ENCODE measurements at regions not wholly inside any gene's neighbourhood (a gene's known extent, or its start where the extent isn't known, plus 50 kb on each side); places are given as distances from the start of the nearest gene placed in this dataset.

GRCh38 chr6:106005954-106006353 is 80.2 kb upstream of the PRDM1 start:
- Mint-ChIP-seq H3K4me1 (peaks cover 37% of the 10 kb centered on the region), H3K27ac (no peak overlapping the region), H3K9me3 (no peaks in the 10 kb centered on the region), H3K4me3 (no peak overlapping the region), H3K36me3 (ENCODE audit: low read depth) (no peaks in the 10 kb centered on the region), H3K27me3 (ENCODE audit: insufficient read depth, low read depth, poor library complexity) (peaks cover 10% of the 10 kb centered on the region)
- H3K27me3 ChIP-seq (ENCODE audit: insufficient read depth) = peaks cover 48% of the 10 kb centered on the region
- no peaks in the 10 kb centered on the region for H3K36me3 ChIP-seq (ENCODE audit: insufficient read depth)
- H3K4me1 ChIP-seq (ENCODE audit: insufficient read depth) = peaks cover 43% of the 10 kb centered on the region
- no peak overlapping the region for H3K4me2 ChIP-seq
- H4K20me1 ChIP-seq (replicated peaks; ENCODE audit: insufficient read depth) = no peaks in the 10 kb centered on the region
- H3K79me2 ChIP-seq (replicated peaks; ENCODE audit: insufficient read depth) = no peaks in the 10 kb centered on the region
- no peak overlapping the region for H2AFZ ChIP-seq
- no peak for DNase-seq (ENCODE audit: low spot score)
- H3F3A ChIP-seq (replicated peaks; ENCODE audit: low read depth) = no peaks in the 10 kb centered on the region
- no peak for TF ChIP-seq ZNF114 (CRISPR knock-in tag; IDR thresholded peaks at IDR 0.05)
- peaks cover 6% of the 10 kb centered on the region; the same call in 1 of the 2 replicates for H3K9me2 ChIP-seq (ENCODE audit: insufficient read depth)
- H3K4me3 ChIP-seq = no peak overlapping the region
- no peak for ATAC-seq
- H3K27ac ChIP-seq (ENCODE audit: low read depth) = no peak overlapping the region

- no peaks in the 10 kb centered on the region for H3K36me3 ChIP-seq (ENCODE audit: insufficient read depth)
- H3K4me3 ChIP-seq = no peak overlapping the region
- DNase-seq (ENCODE audit: low spot score) = peak; percentile 46
- H2AFZ ChIP-seq = no peak overlapping the region
- peaks cover 54% of the 10 kb centered on the region for H3K27me3 ChIP-seq (ENCODE audit: insufficient read depth)
- Mint-ChIP-seq H3K9me3 (no peaks in the 10 kb centered on the region), H3K36me3 (ENCODE audit: low read depth) (no peaks in the 10 kb centered on the region), H3K27me3 (ENCODE audit: insufficient read depth, low read depth, poor library complexity) (peaks cover 10% of the 10 kb centered on the region), H3K4me3 (no peak overlapping the region), H3K27ac (no peak overlapping the region), H3K4me1 (peaks cover 37% of the 10 kb centered on the region)
- no peak overlapping the region for H3K27ac ChIP-seq (ENCODE audit: low read depth)
- H3K9me2 ChIP-seq (ENCODE audit: insufficient read depth) = peaks cover 6% of the 10 kb centered on the region; the same call in 1 of the 2 replicates
- peak; percentile 74 for ATAC-seq
- H3K79me2 ChIP-seq (replicated peaks; ENCODE audit: insufficient read depth) = no peaks in the 10 kb centered on the region
- H3F3A ChIP-seq (replicated peaks; ENCODE audit: low read depth) = no peaks in the 10 kb centered on the region
- H3K4me1 ChIP-seq (ENCODE audit: insufficient read depth) = peaks cover 43% of the 10 kb centered on the region
- no peak for TF ChIP-seq CREB1 (CRISPR knock-in tag; IDR thresholded peaks at IDR 0.05; ENCODE audit: low read depth)
- TF ChIP-seq ZNF114 (CRISPR knock-in tag; IDR thresholded peaks at IDR 0.05) = no peak
- TF ChIP-seq NANOG (IDR thresholded peaks at IDR 0.05; ENCODE audit: borderline replicate concordance) = peak; percentile 27; the same call in 1 of the 2 replicates
- no peak for TF ChIP-seq JUNB (IDR thresholded peaks at IDR 0.05; ENCODE audit: unreplicated experiment)
- no peak for TF ChIP-seq ZNF331 (CRISPR knock-in tag; IDR thresholded peaks at IDR 0.05; ENCODE audit: low read depth)
- H4K20me1 ChIP-seq (replicated peaks; ENCODE audit: insufficient read depth) = no peaks in the 10 kb centered on the region
- H3K4me2 ChIP-seq = 0 out of 2 replicates have a peak overlapping the region, but pooled peaks have one; percentile 4
These were observed 81.1 kb upstream of the PRDM1 start for GRCh38 chr6:106005013-106005412.

DNA sequence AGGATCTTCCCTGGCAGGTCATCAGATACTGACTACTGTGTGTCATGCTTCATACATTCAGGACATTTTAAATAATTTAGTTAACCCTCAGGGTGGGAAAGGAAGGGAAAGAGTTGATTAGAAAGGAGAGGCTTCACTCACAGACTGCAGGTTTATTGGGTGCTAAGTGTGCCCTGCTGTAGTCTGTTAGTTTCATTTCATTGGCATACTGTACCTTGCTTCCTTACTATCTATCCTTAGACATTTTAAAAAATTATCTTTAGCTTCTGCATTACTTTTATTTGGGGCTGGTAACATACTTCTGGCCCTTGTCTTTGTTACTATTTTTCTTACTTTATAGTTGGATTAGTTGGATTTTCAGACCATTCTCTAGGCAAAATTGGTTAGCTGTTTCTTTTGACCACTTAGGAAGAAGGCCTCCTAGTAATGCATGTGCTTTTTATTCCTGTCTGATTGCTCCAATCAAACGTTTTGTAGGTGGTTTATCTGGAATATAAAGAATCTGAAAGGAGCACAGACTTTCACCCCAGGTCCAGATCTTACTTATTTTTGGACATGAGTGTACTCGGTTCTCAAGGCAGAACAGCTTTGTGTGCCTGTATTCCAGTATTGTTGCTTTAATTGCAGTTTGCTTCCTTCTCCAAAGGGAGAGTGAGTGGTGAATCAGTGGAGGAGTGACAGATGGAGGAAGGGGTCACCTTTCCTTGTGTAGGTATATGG is 82.7 kb upstream of the PRDM1 start:
- H3K27me3 ChIP-seq (ENCODE audit: insufficient read depth) = peaks cover 67% of the 10 kb centered on the region
- no peak for DNase-seq (ENCODE audit: low spot score)
- no peaks in the 10 kb centered on the region for H3K36me3 Mint-ChIP-seq (ENCODE audit: low read depth)
- H3K27ac Mint-ChIP-seq = no peak overlapping the region
- ATAC-seq = no peak
- H3K27me3 Mint-ChIP-seq (ENCODE audit: insufficient read depth, low read depth, poor library complexity) = peaks cover 10% of the 10 kb centered on the region
- no peak overlapping the region for H2AFZ ChIP-seq
- no peak overlapping the region for H3K27ac ChIP-seq (ENCODE audit: low read depth)
- peaks cover 37% of the 10 kb centered on the region for H3K4me1 Mint-ChIP-seq
- H3F3A ChIP-seq (replicated peaks; ENCODE audit: low read depth) = no peaks in the 10 kb centered on the region
- H3K9me3 Mint-ChIP-seq = no peaks in the 10 kb centered on the region
- H3K9me2 ChIP-seq (ENCODE audit: insufficient read depth) = peaks cover 6% of the 10 kb centered on the region; the same call in 1 of the 2 replicates
- no peaks in the 10 kb centered on the region for H3K79me2 ChIP-seq (replicated peaks; ENCODE audit: insufficient read depth)
- H3K4me2 ChIP-seq = no peak overlapping the region
- H3K4me3 ChIP-seq = no peak overlapping the region
- H4K20me1 ChIP-seq (replicated peaks; ENCODE audit: insufficient read depth) = no peaks in the 10 kb centered on the region
- H3K4me1 ChIP-seq (ENCODE audit: insufficient read depth) = peaks cover 43% of the 10 kb centered on the region
- no peak overlapping the region for H3K4me3 Mint-ChIP-seq
- H3K36me3 ChIP-seq (ENCODE audit: insufficient read depth) = no peaks in the 10 kb centered on the region
- TF ChIP-seq NANOG (IDR thresholded peaks at IDR 0.05; ENCODE audit: borderline replicate concordance) (no peak), CREB1 (CRISPR knock-in tag; IDR thresholded peaks at IDR 0.05; ENCODE audit: low read depth) (no peak), CTCF (conservative IDR thresholded peaks at IDR 0.05; ENCODE audit: low read depth in 2 of 2) (no peak), POLR2AphosphoS5 (IDR thresholded peaks at IDR 0.05; ENCODE audit: low read depth) (no peak), EZH2 (IDR thresholded peaks at IDR 0.05; ENCODE audit: low read depth, unreplicated experiment) (no peak), JUNB (IDR thresholded peaks at IDR 0.05; ENCODE audit: unreplicated experiment) (no peak), EZH2phosphoT487 (IDR thresholded peaks at IDR 0.05; ENCODE audit: unreplicated experiment) (no peak), STAT1 (IDR thresholded peaks at IDR 0.05; ENCODE audit: unreplicated experiment) (no peak)
- TF ChIP-seq, protein P1, sequence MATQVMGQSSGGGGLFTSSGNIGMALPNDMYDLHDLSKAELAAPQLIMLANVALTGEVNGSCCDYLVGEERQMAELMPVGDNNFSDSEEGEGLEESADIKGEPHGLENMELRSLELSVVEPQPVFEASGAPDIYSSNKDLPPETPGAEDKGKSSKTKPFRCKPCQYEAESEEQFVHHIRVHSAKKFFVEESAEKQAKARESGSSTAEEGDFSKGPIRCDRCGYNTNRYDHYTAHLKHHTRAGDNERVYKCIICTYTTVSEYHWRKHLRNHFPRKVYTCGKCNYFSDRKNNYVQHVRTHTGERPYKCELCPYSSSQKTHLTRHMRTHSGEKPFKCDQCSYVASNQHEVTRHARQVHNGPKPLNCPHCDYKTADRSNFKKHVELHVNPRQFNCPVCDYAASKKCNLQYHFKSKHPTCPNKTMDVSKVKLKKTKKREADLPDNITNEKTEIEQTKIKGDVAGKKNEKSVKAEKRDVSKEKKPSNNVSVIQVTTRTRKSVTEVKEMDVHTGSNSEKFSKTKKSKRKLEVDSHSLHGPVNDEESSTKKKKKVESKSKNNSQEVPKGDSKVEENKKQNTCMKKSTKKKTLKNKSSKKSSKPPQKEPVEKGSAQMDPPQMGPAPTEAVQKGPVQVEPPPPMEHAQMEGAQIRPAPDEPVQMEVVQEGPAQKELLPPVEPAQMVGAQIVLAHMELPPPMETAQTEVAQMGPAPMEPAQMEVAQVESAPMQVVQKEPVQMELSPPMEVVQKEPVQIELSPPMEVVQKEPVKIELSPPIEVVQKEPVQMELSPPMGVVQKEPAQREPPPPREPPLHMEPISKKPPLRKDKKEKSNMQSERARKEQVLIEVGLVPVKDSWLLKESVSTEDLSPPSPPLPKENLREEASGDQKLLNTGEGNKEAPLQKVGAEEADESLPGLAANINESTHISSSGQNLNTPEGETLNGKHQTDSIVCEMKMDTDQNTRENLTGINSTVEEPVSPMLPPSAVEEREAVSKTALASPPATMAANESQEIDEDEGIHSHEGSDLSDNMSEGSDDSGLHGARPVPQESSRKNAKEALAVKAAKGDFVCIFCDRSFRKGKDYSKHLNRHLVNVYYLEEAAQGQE (IDR thresholded peaks at IDR 0.05; ENCODE audit: unreplicated experiment) = no peak
- TF ChIP-seq, protein P2, sequence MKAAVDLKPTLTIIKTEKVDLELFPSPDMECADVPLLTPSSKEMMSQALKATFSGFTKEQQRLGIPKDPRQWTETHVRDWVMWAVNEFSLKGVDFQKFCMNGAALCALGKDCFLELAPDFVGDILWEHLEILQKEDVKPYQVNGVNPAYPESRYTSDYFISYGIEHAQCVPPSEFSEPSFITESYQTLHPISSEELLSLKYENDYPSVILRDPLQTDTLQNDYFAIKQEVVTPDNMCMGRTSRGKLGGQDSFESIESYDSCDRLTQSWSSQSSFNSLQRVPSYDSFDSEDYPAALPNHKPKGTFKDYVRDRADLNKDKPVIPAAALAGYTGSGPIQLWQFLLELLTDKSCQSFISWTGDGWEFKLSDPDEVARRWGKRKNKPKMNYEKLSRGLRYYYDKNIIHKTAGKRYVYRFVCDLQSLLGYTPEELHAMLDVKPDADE (IDR thresholded peaks at IDR 0.05) = no peak
